22Rv1 (cell line): ENCODE measurements at regions not wholly inside any gene's neighbourhood (a gene's known extent, or its start where the extent isn't known, plus 50 kb on each side); places are given as distances from the start of the nearest gene placed in this dataset.

Source experiments
- H3K27ac ChIP-seq: fragments of 450-650 bp; 2 replicates; pipeline ENCODE4 v1.5.1; 2017
- ZFX ChIP-seq: fragments of 450-650 bp; IDR thresholded peaks from 2 replicates; pipeline ENCODE4 v1.6.1; 2017; ENCODE audit warnings: antibody characterized with exemption, borderline replicate concordance
- TF ChIP-seq, protein P1 (sequence below): fragments of 450-650 bp; IDR thresholded peaks from 2 replicates; pipeline ENCODE4 v1.5.1; 2017; ENCODE audit warnings: mild to moderate bottlenecking

DNA sequence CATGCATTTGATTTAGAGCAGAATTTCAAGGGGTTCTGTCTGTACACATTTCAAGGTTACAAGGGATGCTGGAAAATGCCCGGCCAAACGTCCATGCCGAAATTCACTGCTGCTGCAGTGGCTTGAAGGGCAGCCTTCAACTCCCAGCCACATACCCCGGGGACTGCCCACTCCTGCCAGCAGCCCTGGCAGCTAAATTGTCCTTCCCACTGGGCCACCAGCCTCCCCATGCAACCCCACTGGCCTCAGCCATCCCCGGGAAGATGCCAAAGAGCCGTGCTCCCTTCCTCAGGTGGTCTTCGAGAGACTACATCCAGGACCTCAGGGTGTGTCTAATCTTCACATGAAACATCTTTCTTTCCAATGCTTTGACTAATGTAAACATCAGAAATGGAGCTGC, 478.7 kb upstream of the MYT1L start:
- H3K27ac ChIP-seq, result no peak overlapping the region
- TF ChIP-seq, protein P1, sequence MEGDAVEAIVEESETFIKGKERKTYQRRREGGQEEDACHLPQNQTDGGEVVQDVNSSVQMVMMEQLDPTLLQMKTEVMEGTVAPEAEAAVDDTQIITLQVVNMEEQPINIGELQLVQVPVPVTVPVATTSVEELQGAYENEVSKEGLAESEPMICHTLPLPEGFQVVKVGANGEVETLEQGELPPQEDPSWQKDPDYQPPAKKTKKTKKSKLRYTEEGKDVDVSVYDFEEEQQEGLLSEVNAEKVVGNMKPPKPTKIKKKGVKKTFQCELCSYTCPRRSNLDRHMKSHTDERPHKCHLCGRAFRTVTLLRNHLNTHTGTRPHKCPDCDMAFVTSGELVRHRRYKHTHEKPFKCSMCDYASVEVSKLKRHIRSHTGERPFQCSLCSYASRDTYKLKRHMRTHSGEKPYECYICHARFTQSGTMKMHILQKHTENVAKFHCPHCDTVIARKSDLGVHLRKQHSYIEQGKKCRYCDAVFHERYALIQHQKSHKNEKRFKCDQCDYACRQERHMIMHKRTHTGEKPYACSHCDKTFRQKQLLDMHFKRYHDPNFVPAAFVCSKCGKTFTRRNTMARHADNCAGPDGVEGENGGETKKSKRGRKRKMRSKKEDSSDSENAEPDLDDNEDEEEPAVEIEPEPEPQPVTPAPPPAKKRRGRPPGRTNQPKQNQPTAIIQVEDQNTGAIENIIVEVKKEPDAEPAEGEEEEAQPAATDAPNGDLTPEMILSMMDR, result no peak
- no peak for TF ChIP-seq ZFX

DNA sequence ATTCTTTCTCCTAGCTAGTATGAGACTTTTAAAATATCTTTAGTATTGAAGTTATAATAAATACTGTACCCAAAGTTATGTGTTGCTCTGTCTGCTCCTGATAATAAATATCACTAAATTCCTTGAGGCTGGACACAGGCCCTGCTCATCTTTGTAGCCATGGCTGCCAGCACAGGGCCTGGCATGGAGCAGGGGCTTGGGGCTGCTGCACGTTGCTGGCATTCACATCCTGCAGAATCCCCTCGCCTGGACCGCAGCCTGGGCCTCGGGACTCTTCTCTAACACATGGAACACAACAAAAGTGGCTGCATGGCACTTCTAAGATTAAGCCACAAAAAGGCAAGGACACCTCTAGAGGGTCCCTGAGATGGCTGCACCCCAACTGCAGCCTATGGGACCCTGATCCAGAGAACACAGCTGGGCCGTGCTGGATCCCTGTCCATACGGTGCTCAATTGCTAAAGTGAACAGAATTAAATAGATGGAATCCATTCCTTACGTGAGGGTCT, 477.5 kb upstream of the MYT1L start:
- no peak overlapping the region for H3K27ac ChIP-seq
- TF ChIP-seq, protein P1, result no peak
- TF ChIP-seq ZFX, result no peak

DNA sequence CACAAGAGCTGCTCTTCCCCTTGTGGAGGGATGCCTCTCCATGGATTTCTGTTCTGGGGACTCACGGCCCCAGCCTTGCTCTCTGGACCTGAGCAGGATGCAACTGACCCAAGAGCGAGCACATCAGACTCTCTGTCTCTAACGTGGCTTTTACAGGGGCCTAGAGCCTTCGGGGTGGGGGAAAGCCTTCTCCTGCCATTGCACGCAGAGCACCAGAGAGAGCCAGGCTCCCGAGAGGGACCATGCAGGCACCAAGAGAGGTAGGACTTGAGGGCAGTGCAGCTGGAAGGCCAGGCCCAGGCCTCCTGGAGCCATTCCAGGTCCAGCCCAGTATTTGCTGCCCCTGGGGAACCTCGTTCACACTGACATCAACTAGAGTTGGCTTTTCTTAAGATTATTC, 475.6 kb upstream of the MYT1L start:
- no peak for TF ChIP-seq ZFX
- TF ChIP-seq, protein P1, result no peak
- H3K27ac ChIP-seq, result no peak overlapping the region

- TF ChIP-seq ZFX, result no peak
- TF ChIP-seq, protein P1, result no peak
- H3K27ac ChIP-seq, result no peak overlapping the region
Observed at GRCh38 chr2:2805263-2805662, 474.2 kb upstream of the MYT1L start.

DNA sequence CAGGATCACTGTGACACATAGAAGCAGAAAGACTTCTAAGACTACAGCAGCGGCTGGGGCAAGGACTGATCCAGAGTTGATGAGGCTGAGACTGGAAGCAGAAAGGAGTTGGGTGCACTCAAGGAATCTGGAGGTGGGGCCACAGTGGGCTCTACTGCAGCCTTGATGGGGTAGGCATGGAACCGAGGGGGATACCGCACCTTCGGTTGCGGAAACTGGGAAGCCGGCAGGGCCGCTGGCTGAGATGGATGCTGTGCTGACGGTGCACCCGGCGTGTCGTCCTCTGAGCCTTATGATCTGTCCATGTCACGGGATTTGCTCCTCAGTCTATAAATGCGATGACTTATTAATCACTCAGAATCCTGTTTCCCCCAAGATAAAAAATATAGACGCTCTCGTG, 473.5 kb upstream of the MYT1L start:
- no peak overlapping the region for H3K27ac ChIP-seq
- no peak for TF ChIP-seq ZFX
- TF ChIP-seq, protein P1, result no peak

DNA sequence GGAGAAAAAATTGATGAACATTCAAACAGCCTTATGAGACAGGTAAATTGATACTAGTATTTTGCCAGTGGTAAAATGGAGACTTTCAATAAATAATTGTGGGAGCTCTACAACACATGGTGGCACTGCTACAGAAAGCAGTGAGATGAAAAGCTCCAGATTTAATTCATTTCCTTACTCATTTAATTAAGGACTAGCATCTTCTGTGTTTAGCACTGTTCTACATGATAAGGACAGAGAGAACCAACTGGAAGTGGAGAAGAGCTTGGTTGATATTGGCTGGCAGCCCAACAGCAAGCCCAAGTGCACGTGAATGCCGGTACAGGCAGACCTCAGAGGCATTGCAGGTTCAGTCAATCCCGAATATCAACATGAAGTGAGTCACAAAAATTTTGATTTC, 470.4 kb upstream of the MYT1L start:
- no peak overlapping the region for H3K27ac ChIP-seq
- TF ChIP-seq, protein P1, result no peak
- TF ChIP-seq ZFX, result no peak

DNA sequence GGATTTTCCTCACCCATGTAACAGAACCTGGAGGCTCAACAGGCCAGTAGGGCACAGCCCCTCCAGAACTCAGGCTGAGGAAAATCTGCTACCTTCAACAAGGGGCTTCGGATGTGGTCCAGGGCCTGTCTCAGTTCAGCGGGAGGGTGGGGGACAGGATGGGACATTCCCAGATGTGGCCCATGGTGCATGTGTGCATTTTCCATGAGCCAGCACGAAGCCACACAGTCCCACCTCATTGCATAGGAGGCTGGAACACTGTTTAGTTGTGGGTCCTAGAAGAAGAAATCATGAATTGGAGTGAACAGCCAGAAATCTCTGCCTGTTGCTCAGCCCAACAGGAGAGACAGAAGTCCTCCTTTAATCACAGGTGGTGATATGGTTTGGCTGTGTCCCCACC, 469.6 kb upstream of the MYT1L start:
- no peak overlapping the region for H3K27ac ChIP-seq
- TF ChIP-seq ZFX, result no peak
- TF ChIP-seq, protein P1, result no peak
